ENCODE measurements at regions not wholly inside any gene's neighbourhood (a gene's known extent, or its start where the extent isn't known, plus 50 kb on each side); places are given as distances from the start of the nearest gene placed in this dataset.

DNA sequence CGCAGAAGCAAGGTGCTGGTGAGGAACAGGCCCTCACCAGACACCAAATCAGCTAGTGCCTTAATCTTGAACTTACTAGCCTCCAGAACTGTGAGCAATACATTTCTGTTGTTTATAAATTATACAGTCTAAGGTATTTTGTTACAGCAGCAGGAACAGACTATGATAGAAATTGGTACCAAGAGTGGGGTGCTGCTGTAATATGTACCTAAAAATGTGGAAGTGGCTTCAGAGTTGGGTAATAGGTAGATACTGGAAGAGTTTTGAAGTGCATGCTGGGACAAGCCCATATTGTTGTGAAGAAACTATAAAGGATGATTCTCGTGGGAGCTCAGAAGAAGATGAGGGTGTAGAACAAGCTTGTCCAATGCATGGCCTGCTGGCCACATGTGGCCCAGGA is 866.8 kb downstream of the C6orf118 start:
- Histone ChIP-seq H3K79me2 (ENCODE audit: low read length) (no peaks in the 10 kb centered on the region), H3K9me3 (ENCODE audit: insufficient read depth, low read length) (no peaks in the 10 kb centered on the region), H3K4me2 (ENCODE audit: low read length) (no peak overlapping the region), H4K20me1 (ENCODE audit: insufficient read depth, low read length) (no peaks in the 10 kb centered on the region), H3K27ac (ENCODE audit: low read length) (no peak overlapping the region), H3K36me3 (replicated peaks; ENCODE audit: low read depth, low read length) (no peaks in the 10 kb centered on the region), H2AFZ (ENCODE audit: low read depth, low read length) (no peak overlapping the region), H3K4me3 (ENCODE audit: low read length) (no peak overlapping the region), H3K4me1 (ENCODE audit: low read length) (no peaks in the 10 kb centered on the region), H3K27me3 (ENCODE audit: low read depth, low read length) (no peaks in the 10 kb centered on the region), H3K9ac (ENCODE audit: low read length) (no peak overlapping the region)
- no peak for TF ChIP-seq EZH2phosphoT487 (IDR thresholded peaks at IDR 0.05; ENCODE audit: low read depth)
- TF ChIP-seq, protein P1, sequence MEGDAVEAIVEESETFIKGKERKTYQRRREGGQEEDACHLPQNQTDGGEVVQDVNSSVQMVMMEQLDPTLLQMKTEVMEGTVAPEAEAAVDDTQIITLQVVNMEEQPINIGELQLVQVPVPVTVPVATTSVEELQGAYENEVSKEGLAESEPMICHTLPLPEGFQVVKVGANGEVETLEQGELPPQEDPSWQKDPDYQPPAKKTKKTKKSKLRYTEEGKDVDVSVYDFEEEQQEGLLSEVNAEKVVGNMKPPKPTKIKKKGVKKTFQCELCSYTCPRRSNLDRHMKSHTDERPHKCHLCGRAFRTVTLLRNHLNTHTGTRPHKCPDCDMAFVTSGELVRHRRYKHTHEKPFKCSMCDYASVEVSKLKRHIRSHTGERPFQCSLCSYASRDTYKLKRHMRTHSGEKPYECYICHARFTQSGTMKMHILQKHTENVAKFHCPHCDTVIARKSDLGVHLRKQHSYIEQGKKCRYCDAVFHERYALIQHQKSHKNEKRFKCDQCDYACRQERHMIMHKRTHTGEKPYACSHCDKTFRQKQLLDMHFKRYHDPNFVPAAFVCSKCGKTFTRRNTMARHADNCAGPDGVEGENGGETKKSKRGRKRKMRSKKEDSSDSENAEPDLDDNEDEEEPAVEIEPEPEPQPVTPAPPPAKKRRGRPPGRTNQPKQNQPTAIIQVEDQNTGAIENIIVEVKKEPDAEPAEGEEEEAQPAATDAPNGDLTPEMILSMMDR (IDR thresholded peaks at IDR 0.05; ENCODE audit: low read depth, low read length): no peak

DNA sequence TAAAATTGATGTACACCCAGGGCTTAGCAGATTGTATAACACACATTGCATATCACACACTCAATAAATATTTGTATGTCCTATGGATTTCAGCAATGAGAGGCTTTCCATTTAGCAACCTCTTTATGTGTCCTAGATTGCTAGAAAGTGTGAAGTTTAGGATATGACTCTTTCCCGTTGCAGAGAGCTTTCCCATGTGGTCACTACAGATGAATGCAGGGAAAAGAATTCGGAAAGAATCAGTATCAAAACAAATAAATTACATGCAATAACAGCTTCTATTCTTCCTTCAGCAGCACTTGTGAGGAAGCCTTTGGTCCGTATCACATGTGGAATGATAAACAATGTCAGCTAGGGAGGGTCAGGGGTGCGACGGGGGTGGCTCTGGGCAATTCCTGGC is 870.1 kb downstream of the C6orf118 start:
- H2AFZ ChIP-seq (ENCODE audit: low read depth, low read length): no peak overlapping the region
- no peaks in the 10 kb centered on the region for H3K36me3 ChIP-seq (replicated peaks; ENCODE audit: low read depth, low read length)
- no peak for TF ChIP-seq EZH2phosphoT487 (IDR thresholded peaks at IDR 0.05; ENCODE audit: low read depth)
- TF ChIP-seq, protein P1 (IDR thresholded peaks at IDR 0.05; ENCODE audit: low read depth, low read length): no peak
- no peak overlapping the region for H3K27ac ChIP-seq (ENCODE audit: low read length)
- H3K4me3 ChIP-seq (ENCODE audit: low read length): no peak overlapping the region
- H3K79me2 ChIP-seq (ENCODE audit: low read length): no peaks in the 10 kb centered on the region
- no peaks in the 10 kb centered on the region for H4K20me1 ChIP-seq (ENCODE audit: insufficient read depth, low read length)
- H3K9me3 ChIP-seq (ENCODE audit: insufficient read depth, low read length): no peaks in the 10 kb centered on the region
- H3K27me3 ChIP-seq (ENCODE audit: low read depth, low read length): no peaks in the 10 kb centered on the region
- H3K9ac ChIP-seq (ENCODE audit: low read length): no peak overlapping the region
- H3K4me2 ChIP-seq (ENCODE audit: low read length): no peak overlapping the region
- H3K4me1 ChIP-seq (ENCODE audit: low read length): no peaks in the 10 kb centered on the region

DNA sequence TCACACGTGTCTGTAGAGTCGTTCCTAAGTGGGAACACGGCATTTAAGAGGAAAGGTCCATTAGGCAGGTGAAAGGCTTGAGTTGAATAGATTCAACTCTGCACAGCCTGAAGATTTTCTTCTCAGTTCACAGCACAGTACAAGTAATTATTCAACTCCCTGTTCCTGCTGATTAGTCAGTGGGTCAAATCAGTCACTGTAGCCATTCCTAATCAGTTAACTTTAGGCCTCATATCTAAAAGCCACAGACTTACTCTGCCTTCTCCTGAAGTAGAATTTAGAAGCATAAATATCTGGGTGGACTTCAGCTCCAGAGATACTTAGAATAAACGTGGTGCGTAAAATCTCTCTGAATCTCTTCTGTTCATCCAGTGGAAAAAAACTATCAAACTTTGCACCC is 872.4 kb downstream of the C6orf118 start:
- Histone ChIP-seq H2AFZ (ENCODE audit: low read depth, low read length) (no peak overlapping the region), H3K9ac (ENCODE audit: low read length) (no peak overlapping the region), H3K4me3 (ENCODE audit: low read length) (no peak overlapping the region), H4K20me1 (ENCODE audit: insufficient read depth, low read length) (no peaks in the 10 kb centered on the region), H3K27me3 (ENCODE audit: low read depth, low read length) (no peaks in the 10 kb centered on the region), H3K79me2 (ENCODE audit: low read length) (no peaks in the 10 kb centered on the region), H3K27ac (ENCODE audit: low read length) (no peak overlapping the region), H3K9me3 (ENCODE audit: insufficient read depth, low read length) (no peaks in the 10 kb centered on the region), H3K4me2 (ENCODE audit: low read length) (no peak overlapping the region), H3K4me1 (ENCODE audit: low read length) (no peaks in the 10 kb centered on the region), H3K36me3 (replicated peaks; ENCODE audit: low read depth, low read length) (no peaks in the 10 kb centered on the region)
- no peak for TF ChIP-seq EZH2phosphoT487 (IDR thresholded peaks at IDR 0.05; ENCODE audit: low read depth)
- TF ChIP-seq, protein P1 (IDR thresholded peaks at IDR 0.05; ENCODE audit: low read depth, low read length): no peak

DNA sequence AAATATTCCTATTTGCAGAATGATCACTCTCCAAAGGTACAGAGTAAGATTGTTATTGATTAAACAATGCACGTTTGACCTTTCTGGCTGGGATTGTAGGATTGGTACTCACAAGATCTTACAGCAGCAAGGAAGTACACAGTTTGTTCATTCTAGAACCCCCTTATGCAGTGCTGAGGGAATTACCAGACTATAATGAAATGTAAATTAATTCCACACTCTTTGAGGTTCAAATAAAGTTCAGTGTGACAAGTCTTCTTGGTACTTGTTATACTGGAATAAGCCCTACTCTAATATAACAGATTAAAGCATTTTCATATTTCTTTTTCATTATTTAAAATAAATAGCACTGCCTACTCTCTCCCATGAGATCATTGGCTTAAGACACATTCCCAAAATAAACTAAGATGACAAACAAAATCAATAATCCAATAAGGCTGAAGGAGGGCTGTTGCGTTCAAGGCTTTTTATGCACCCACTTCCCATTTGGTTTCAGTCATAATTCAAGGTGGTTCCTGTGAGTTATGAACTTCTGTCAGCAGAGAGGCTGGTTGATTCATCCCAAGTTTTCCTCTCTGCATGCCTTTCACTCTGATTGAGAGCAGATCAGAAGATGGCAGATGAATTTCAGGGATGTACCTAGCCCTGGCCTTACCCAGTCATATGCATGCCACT is 881.5 kb downstream of the C6orf118 start:
- Histone ChIP-seq H3K27ac (ENCODE audit: low read length) (no peak overlapping the region), H3K4me2 (ENCODE audit: low read length) (no peak overlapping the region), H3K4me3 (ENCODE audit: low read length) (no peak overlapping the region), H3K9me3 (ENCODE audit: insufficient read depth, low read length) (no peaks in the 10 kb centered on the region), H3K36me3 (replicated peaks; ENCODE audit: low read depth, low read length) (no peaks in the 10 kb centered on the region), H3K27me3 (ENCODE audit: low read depth, low read length) (no peaks in the 10 kb centered on the region), H3K79me2 (ENCODE audit: low read length) (no peaks in the 10 kb centered on the region), H3K9ac (ENCODE audit: low read length) (no peak overlapping the region), H2AFZ (ENCODE audit: low read depth, low read length) (no peak overlapping the region), H4K20me1 (ENCODE audit: insufficient read depth, low read length) (no peaks in the 10 kb centered on the region), H3K4me1 (ENCODE audit: low read length) (no peaks in the 10 kb centered on the region)
- TF ChIP-seq, protein P1 (IDR thresholded peaks at IDR 0.05; ENCODE audit: low read depth, low read length): no peak
- no peak for TF ChIP-seq EZH2phosphoT487 (IDR thresholded peaks at IDR 0.05; ENCODE audit: low read depth)
